CD4-positive, alpha-beta T cell (primary cell): ENCODE measurements at regions not wholly inside any gene's neighbourhood (a gene's known extent, or its start where the extent isn't known, plus 50 kb on each side); places are given as distances from the start of the nearest gene placed in this dataset.

Source experiments
- ATAC-seq: fragments of 200-7000 bp; cut with Tn5 transposase; one replicate; pipeline ENCODE4 v1.10.0; 2022; ENCODE audit warnings: mild to moderate bottlenecking; ENCODE audit not compliant: poor library complexity
- CTCF ChIA-PET: fragments of 350-600 bp; sonication (Branson Sonifier 250); formaldehyde crosslinking; loops from one replicate; lab custom pipeline; 2021; ENCODE audit warnings: antibody characterized with exemption, inconsistent platforms; lab: Charles Lee
- POLR2A ChIA-PET: fragments of 350-600 bp; sonication (Branson Sonifier 250); formaldehyde crosslinking; loops from one replicate; lab custom pipeline; 2021; ENCODE audit warnings: antibody characterized with exemption, inconsistent platforms; lab: Charles Lee
- DNase-seq, 14 experiments: peaks; one replicate each; pipeline ENCODE4 v3.0.0-alpha.2; 2013 to 2020; ENCODE audit warnings: mixed read lengths in 2 of 14
- H3K27ac ChIP-seq, 2 donors: one replicate each; pipeline versions ENCODE4 v1.5.1 to v1.7.0; 2013; ENCODE audit warnings: low read length in 2 of 2, low read depth in 1 of 2, mild to moderate bottlenecking in 1 of 2
- H3K27me3 ChIP-seq, 2 experiments: 1 replicate in 1 of 2; 2 replicates in 1 of 2; pipeline versions ENCODE4 v1.6.1 to v1.7.0; 2013; ENCODE audit warnings: low read length in 2 of 2, control low read depth in 1 of 2, mild to moderate bottlenecking in 1 of 2, moderate library complexity in 1 of 2; ENCODE audit not compliant: insufficient read depth in 2 of 2, control insufficient read depth in 1 of 2
- H3K36me3 ChIP-seq: one replicate; pipeline ENCODE4 v1.6.1; 2013; ENCODE audit warnings: low read length, control low read depth; ENCODE audit not compliant: insufficient read depth
- H3K4me1 ChIP-seq: one replicate; pipeline ENCODE4 v1.6.1; 2013; ENCODE audit warnings: low read length, control low read depth; ENCODE audit not compliant: insufficient read depth
- H3K4me3 ChIP-seq: one replicate; pipeline ENCODE4 v1.5.1; 2013; ENCODE audit warnings: mild to moderate bottlenecking, low read length, moderate library complexity
- H3K9me3 ChIP-seq, 2 experiments: 1 replicate in 1 of 2; 2 replicates in 1 of 2; pipeline versions ENCODE4 v1.6.1 to v1.7.0; 2013; ENCODE audit warnings: low read length in 2 of 2, mild to moderate bottlenecking in 2 of 2, control low read depth in 1 of 2, moderate library complexity in 1 of 2; ENCODE audit not compliant: control insufficient read depth in 1 of 2, insufficient read depth in 1 of 2
- H3K27ac Mint-ChIP-seq: one replicate; pipeline ENCODE4 v1.8.0; 2020; ENCODE audit warnings: mixed read lengths
- H3K27me3 Mint-ChIP-seq: one replicate; pipeline ENCODE4 v1.8.0; 2021; ENCODE audit warnings: mixed read lengths
- H3K36me3 Mint-ChIP-seq: one replicate; pipeline ENCODE4 v1.8.0; 2021; ENCODE audit warnings: low read depth, mixed read lengths
- H3K4me1 Mint-ChIP-seq: one replicate; pipeline ENCODE4 v1.8.0; 2021; ENCODE audit warnings: low read depth, mixed read lengths
- H3K4me3 Mint-ChIP-seq: one replicate; pipeline ENCODE4 v1.8.0; 2020; ENCODE audit warnings: mild to moderate bottlenecking, mixed read lengths
- H3K9me3 Mint-ChIP-seq: one replicate; pipeline ENCODE4 v1.8.0; 2020; ENCODE audit warnings: mixed read lengths
- CTCF ChIP-seq: fragments of 200-600 bp; IDR thresholded peaks from one replicate; pipeline ENCODE4 v1.8.0; 2022; ENCODE audit warnings: antibody characterized with exemption, mild to moderate bottlenecking
- intact Hi-C, 2 experiments: fragments of 100-400 bp; cut with DNase I in 1 of 2; cut with micrococcal nuclease in 1 of 2; formaldehyde crosslinking; loops; one replicate each; pipeline versions ENCODE4 v1.15.1 to v1.9.0; 2023 to 2025; cut with DNase I, micrococcal nuclease

GRCh38 chr2:54404270-54404669 is 51.9 kb upstream of the SPTBN1 start:
- Mint-ChIP-seq H3K36me3 (no peaks in the 10 kb centered on the region), H3K27ac (no peak overlapping the region)

GRCh38 chr2:54406031-54406430 is 50.1 kb upstream of the SPTBN1 start:
- no peak overlapping the region for H3K27ac Mint-ChIP-seq
- no peaks in the 10 kb centered on the region for H3K27me3 ChIP-seq
- no peak for ATAC-seq
- no peaks in the 10 kb centered on the region for H3K9me3 Mint-ChIP-seq
- H3K36me3 ChIP-seq: no peaks in the 10 kb centered on the region
- no peak for TF ChIP-seq CTCF
- H3K4me1 Mint-ChIP-seq: peaks cover 5% of the 10 kb centered on the region
- H3K4me1 ChIP-seq: peaks cover 5% of the 10 kb centered on the region
- no peak overlapping the region for H3K4me3 ChIP-seq
- no peaks in the 10 kb centered on the region for H3K36me3 Mint-ChIP-seq
- H3K4me3 Mint-ChIP-seq: no peak overlapping the region
- no peaks in the 10 kb centered on the region for H3K9me3 ChIP-seq
- no peak for DNase-seq
- ChIA-PET POLR2A (no interaction called here), CTCF (no interaction called here)
- intact Hi-C loops: no loop called here
- peaks cover 6% of the 10 kb centered on the region for H3K27me3 Mint-ChIP-seq
- H3K27ac ChIP-seq: no peak overlapping the region

More at GRCh38 chr2:54404270-54404669, 51.9 kb upstream of the SPTBN1 start:
- Mint-ChIP-seq H3K27me3 (no peaks in the 10 kb centered on the region), H3K4me1 (peaks cover 5% of the 10 kb centered on the region), H3K9me3 (no peaks in the 10 kb centered on the region), H3K4me3 (no peak overlapping the region)
- Histone ChIP-seq H3K27ac (no peak overlapping the region), H3K27me3 (no peaks in the 10 kb centered on the region), H3K36me3 (no peaks in the 10 kb centered on the region), H3K4me1 (peaks cover 5% of the 10 kb centered on the region), H3K4me3 (no peak overlapping the region), H3K9me3 (no peaks in the 10 kb centered on the region)
- no peak for DNase-seq
- POLR2A ChIA-PET: no interaction called here
- ATAC-seq: no peak
- CTCF ChIA-PET: no interaction called here
- no peak for TF ChIP-seq CTCF
- intact Hi-C loops: no loop called here
